Glutamatergic neuron (in vitro differentiated cells): ENCODE measurements at regions not wholly inside any gene's neighbourhood (a gene's known extent, or its start where the extent isn't known, plus 50 kb on each side); places are given as distances from the start of the nearest gene placed in this dataset.

Source experiments
- DNase-seq: peaks from one replicate; pipeline ENCODE4 v3.0.0; 2022
- H3K27ac Mint-ChIP-seq: one replicate; pipeline ENCODE4 v1.8.0; 2020; ENCODE audit warnings: mild to moderate bottlenecking, mixed read lengths, inconsistent platforms; ENCODE audit not compliant: unreplicated experiment
- H3K27me3 Mint-ChIP-seq: one replicate; pipeline ENCODE4 v1.8.0; 2020; ENCODE audit warnings: mild to moderate bottlenecking, moderate library complexity, mixed read lengths, inconsistent platforms; ENCODE audit not compliant: unreplicated experiment
- H3K36me3 Mint-ChIP-seq: one replicate; pipeline ENCODE4 v1.8.0; 2020; ENCODE audit warnings: mild to moderate bottlenecking, mixed read lengths, inconsistent platforms; ENCODE audit not compliant: unreplicated experiment
- H3K4me1 Mint-ChIP-seq: one replicate; pipeline ENCODE4 v1.8.0; 2020; ENCODE audit warnings: mild to moderate bottlenecking, low read depth, mixed read lengths, inconsistent platforms; ENCODE audit not compliant: unreplicated experiment
- H3K4me3 Mint-ChIP-seq: one replicate; pipeline ENCODE4 v1.8.0; 2020; ENCODE audit warnings: mild to moderate bottlenecking, mixed read lengths, inconsistent platforms; ENCODE audit not compliant: unreplicated experiment
- H3K9me3 Mint-ChIP-seq: one replicate; pipeline ENCODE4 v1.8.0; 2020; ENCODE audit warnings: mild to moderate bottlenecking, moderate library complexity, mixed read lengths, inconsistent platforms; ENCODE audit not compliant: unreplicated experiment
- TF ChIP-seq, protein P1 (sequence below): fragments of 200-600 bp; sonication (generic); IDR thresholded peaks from one replicate; pipeline ENCODE4 v1.5.0; 2021; ENCODE audit not compliant: partially characterized antibody, unreplicated experiment

DNA sequence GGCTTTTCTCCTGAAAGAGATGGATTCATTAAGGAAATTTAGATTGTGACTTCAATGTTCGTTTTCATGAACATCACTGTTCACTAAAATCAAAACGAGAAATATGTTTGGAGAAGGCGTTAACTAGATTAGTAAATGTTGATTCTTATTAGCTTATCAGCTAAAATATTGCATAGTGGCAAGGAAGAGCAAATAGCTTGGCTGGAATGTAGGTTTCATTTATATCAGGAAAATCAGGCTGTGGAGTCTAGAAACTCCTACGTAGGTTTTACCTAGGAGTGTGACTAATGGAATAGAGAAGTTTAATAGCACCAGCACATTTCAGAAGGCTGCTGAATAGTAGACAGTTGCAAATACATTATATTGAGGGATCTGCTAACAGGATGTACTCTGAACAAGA, 344.9 kb downstream of the LIG4 start:
- Mint-ChIP-seq H3K4me3 (no peak overlapping the region), H3K36me3 (no peaks in the 10 kb centered on the region)

DNA sequence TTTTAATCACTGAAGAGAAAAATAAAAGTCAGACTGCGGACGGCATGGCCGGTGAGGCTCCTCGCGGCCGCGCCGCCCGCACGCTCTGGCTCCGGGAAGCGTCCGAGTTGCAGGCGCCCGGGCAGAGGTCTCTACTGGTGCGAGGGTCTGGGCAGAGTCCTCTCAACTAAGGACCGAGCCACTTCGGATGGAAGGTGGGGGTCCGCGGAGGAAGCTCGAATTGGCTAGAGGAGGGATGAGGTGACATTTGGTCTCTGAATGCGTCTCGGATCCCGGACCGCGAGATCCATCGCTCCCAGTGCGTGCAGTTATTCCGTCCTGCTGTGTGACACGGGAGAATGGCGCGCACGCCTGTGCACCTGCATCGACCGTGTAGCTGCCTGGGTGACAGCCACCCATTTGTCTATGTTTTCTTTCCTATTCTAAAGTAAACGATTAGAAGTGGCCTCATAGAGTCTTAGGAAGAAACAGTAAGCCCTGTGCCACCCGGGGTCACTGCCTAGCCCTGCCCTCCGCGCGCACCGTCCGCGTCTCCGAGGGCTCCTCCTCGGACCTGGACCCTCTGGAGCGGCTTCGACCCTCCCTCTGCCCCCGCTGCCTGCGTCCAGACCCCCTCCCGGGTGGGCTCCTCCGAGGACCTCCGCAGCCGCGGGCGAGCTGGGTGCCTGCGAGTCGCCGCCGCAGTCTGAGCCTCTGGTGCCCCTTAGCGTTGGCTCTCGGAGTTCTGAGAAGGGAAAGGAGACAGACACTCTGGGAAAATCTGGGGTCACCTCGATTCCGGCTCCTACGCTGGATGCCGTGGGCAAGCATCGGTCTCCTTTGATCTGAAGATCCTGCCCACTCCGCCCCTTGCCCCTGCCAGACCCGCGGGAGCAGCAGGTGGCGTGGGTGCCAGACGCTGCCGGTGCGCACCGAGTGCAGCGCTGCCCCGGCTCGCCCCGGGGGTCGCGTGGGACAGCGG, 347.4 kb downstream of the LIG4 start:
- H3K4me1 Mint-ChIP-seq: peaks cover 12% of the 10 kb centered on the region
- peak; percentile 86 for DNase-seq
- peaks cover 10% of the 10 kb centered on the region for H3K27me3 Mint-ChIP-seq
- H3K9me3 Mint-ChIP-seq: peaks cover 18% of the 10 kb centered on the region
- no peaks in the 10 kb centered on the region for H3K36me3 Mint-ChIP-seq
- TF ChIP-seq, protein P1, sequence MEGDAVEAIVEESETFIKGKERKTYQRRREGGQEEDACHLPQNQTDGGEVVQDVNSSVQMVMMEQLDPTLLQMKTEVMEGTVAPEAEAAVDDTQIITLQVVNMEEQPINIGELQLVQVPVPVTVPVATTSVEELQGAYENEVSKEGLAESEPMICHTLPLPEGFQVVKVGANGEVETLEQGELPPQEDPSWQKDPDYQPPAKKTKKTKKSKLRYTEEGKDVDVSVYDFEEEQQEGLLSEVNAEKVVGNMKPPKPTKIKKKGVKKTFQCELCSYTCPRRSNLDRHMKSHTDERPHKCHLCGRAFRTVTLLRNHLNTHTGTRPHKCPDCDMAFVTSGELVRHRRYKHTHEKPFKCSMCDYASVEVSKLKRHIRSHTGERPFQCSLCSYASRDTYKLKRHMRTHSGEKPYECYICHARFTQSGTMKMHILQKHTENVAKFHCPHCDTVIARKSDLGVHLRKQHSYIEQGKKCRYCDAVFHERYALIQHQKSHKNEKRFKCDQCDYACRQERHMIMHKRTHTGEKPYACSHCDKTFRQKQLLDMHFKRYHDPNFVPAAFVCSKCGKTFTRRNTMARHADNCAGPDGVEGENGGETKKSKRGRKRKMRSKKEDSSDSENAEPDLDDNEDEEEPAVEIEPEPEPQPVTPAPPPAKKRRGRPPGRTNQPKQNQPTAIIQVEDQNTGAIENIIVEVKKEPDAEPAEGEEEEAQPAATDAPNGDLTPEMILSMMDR: no peak
- peak overlapping the region; percentile 89 for H3K4me3 Mint-ChIP-seq
- peak overlapping the region; percentile 77 for H3K27ac Mint-ChIP-seq

More for the DNA sequence above, 344.9 kb downstream of the LIG4 start:
- Mint-ChIP-seq H3K27ac (no peak overlapping the region), H3K4me1 (peaks cover 3% of the 10 kb centered on the region), H3K9me3 (peaks cover 13% of the 10 kb centered on the region), H3K27me3 (peaks cover 8% of the 10 kb centered on the region)
- no peak for DNase-seq
- TF ChIP-seq, protein P1: no peak

DNA sequence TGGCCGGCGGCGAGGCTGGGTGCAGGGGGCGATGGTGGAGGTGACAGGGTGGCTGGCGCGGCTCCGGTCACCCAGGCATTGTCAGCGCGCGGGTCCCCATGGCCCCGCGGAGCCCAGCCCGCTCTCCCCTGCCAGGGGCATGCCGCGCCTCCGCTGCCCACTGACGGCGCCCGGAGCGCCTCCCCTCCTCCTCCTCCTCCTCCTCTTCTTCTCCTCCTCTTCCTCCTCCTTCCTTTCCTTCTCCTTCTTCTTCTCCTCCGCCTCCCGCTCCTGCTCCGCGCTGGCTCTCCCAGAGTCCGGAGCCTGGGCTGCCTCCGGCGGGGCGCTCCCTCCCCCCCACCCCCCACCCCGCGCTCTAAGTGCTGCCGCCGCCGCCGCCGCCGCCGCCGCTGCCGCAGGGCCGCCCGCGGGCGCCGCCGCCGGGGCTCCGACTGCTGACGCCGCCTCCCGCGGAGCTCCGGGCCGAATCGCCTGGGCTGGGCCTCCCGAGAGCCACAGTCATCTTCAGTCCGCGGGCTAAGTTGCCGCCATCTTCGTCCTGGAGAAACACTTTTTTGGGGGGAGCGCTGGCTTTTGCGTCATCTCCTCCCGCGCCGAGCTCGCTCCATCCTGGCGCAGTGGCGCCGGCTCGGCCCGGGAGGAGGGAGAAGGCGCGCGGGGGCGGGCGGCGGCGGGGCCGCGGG, 348.3 kb downstream of the LIG4 start:
- Mint-ChIP-seq H3K27ac (peak overlapping the region; percentile 73), H3K27me3 (peaks cover 10% of the 10 kb centered on the region), H3K4me3 (peak overlapping the region; percentile 94), H3K9me3 (peaks cover 18% of the 10 kb centered on the region), H3K36me3 (no peaks in the 10 kb centered on the region), H3K4me1 (peaks cover 12% of the 10 kb centered on the region)
- TF ChIP-seq, protein P1: no peak
- DNase-seq: peak; percentile 70

DNA sequence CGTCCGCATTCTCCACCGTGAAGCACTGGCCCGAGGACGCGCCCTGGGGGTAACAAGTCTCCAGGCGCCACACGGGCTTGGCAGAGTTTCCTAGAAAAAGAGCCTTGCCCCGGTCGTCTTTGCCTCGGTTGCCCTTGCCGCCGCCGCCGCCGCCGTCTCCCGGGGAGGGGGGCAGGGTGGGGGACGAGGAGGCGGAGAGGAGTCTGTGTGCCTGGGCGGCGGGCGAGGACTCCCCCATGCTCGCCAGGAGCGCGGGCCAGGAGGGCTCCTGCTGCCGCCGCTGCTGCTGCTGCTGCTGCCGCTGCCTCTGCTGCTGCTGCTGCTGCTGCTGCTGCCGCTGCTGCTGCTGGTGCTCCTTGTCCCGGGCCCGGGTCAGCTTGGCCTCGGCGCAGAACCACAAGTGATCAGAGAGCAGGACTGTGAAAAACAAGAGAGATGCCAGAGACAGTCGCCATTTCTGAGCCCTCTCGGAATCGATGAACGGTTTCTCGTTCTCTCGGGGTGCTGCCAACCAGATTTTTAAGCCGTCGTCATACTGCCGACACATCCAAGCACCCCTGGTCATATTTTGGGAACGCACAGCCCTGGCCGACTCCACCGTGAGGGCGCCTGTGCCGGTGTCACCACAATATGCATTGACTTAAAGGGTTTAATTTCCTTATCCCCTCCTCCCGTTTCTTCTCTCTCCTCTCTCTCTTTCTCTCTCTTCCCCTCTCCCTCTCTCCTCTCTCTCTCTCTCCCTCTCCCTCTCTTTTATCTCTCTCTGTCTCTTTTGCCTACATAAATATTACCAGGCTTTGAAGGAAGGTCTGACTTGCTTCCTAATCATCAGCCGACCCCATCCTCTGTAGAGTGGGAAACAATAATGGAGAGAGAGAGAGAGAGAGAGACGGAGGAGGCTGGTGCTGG, 349.1 kb downstream of the LIG4 start:
- Mint-ChIP-seq H3K36me3 (no peaks in the 10 kb centered on the region), H3K4me3 (peak overlapping the region; percentile 94), H3K27me3 (peaks cover 12% of the 10 kb centered on the region), H3K27ac (peak overlapping the region; percentile 73), H3K9me3 (peaks cover 18% of the 10 kb centered on the region), H3K4me1 (peaks cover 12% of the 10 kb centered on the region)
- peak; percentile 68 for DNase-seq
- TF ChIP-seq, protein P1: no peak
